22Rv1 (cell line): ENCODE measurements at regions not wholly inside any gene's neighbourhood (a gene's known extent, or its start where the extent isn't known, plus 50 kb on each side); places are given as distances from the start of the nearest gene placed in this dataset.

Experiments
- ZFX ChIP-seq: fragments of 450-650 bp; IDR thresholded peaks from 2 replicates; pipeline ENCODE4 v1.6.1; 2017; ENCODE audit warnings: antibody characterized with exemption, borderline replicate concordance
- TF ChIP-seq, protein P1 (sequence below): fragments of 450-650 bp; IDR thresholded peaks from 2 replicates; pipeline ENCODE4 v1.5.1; 2017; ENCODE audit warnings: mild to moderate bottlenecking

DNA sequence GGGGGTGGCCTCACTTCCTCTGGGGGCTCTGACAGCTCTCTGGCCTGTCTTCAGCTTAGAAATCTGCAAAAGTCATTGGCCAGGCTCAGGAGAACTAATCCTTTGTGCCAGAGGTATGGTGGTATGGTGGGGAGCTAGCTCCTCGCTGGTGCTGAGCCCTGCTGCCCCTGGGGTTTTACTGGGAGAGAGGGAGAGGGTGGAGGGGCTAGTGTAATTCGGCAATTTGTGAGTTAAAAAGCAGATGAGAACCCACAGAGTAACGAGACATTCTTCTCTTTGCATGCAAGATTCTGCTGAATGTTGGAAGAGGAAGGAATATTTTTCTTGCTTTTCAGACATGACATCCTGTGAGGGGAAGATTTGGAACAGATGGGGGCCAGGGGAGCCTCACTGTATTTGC lies 65.5 kb upstream of the SPRY4 start:
- TF ChIP-seq, protein P1, sequence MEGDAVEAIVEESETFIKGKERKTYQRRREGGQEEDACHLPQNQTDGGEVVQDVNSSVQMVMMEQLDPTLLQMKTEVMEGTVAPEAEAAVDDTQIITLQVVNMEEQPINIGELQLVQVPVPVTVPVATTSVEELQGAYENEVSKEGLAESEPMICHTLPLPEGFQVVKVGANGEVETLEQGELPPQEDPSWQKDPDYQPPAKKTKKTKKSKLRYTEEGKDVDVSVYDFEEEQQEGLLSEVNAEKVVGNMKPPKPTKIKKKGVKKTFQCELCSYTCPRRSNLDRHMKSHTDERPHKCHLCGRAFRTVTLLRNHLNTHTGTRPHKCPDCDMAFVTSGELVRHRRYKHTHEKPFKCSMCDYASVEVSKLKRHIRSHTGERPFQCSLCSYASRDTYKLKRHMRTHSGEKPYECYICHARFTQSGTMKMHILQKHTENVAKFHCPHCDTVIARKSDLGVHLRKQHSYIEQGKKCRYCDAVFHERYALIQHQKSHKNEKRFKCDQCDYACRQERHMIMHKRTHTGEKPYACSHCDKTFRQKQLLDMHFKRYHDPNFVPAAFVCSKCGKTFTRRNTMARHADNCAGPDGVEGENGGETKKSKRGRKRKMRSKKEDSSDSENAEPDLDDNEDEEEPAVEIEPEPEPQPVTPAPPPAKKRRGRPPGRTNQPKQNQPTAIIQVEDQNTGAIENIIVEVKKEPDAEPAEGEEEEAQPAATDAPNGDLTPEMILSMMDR, result no peak
- TF ChIP-seq ZFX, result no peak
